ENCODE measurements at regions not wholly inside any gene's neighbourhood (a gene's known extent, or its start where the extent isn't known, plus 50 kb on each side); places are given as distances from the start of the nearest gene placed in this dataset.

DNA sequence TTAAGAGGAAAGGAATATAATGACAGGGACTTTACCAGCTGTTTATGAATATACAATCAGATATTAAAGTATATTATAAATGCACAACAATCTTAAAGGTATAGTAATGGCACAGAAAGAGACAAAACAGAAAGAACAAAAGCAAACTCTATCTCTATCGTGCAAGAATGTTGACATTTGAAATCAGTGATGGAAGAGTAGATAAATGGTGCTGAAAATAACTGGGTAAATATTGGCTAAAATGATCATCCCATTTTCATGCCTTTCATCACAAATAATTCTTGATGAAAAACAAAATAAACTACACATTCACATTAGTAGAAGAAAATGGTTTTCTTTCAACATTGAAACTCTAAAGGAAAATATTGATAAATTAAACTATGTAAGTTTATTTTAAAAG lies 495.9 kb downstream of the IRS1 start:
- H3K4ac ChIP-seq (ENCODE audit: low read depth, low read length), result no peak overlapping the region
- H3K56ac ChIP-seq (ENCODE audit: insufficient read length, low read depth, low read length), result no peak overlapping the region
- no peak overlapping the region for H4K5ac ChIP-seq (ENCODE audit: insufficient read length, low read depth, low read length)
- H4K91ac ChIP-seq (ENCODE audit: insufficient read length, low read depth, low read length), result no peak overlapping the region
- no peak overlapping the region for H2BK5ac ChIP-seq (ENCODE audit: insufficient read length, low read length)
- no peak overlapping the region for H3K9ac ChIP-seq (ENCODE audit: extremely low read depth, insufficient read length, low read length)
- H3K27me3 Mint-ChIP-seq (ENCODE audit: low read depth), result no peaks in the 10 kb centered on the region
- no peak overlapping the region for H3K4me2 ChIP-seq (ENCODE audit: insufficient read depth, insufficient read length, low read length)
- H2BK20ac ChIP-seq (ENCODE audit: low read depth, low read length, poor library complexity, severe bottlenecking), result no peak overlapping the region
- no peaks in the 10 kb centered on the region for H3K9me3 ChIP-seq (ENCODE audit: control insufficient read depth, low read depth, low read length)
- H3K27me3 ChIP-seq (ENCODE audit: insufficient read depth, low read length), result no peaks in the 10 kb centered on the region
- H3K9me3 Mint-ChIP-seq, result no peaks in the 10 kb centered on the region
- H3K79me2 ChIP-seq (ENCODE audit: insufficient read depth, low read length), result peaks cover 2% of the 10 kb centered on the region; the same call in 1 of the 2 replicates
- TF ChIP-seq, protein P1, sequence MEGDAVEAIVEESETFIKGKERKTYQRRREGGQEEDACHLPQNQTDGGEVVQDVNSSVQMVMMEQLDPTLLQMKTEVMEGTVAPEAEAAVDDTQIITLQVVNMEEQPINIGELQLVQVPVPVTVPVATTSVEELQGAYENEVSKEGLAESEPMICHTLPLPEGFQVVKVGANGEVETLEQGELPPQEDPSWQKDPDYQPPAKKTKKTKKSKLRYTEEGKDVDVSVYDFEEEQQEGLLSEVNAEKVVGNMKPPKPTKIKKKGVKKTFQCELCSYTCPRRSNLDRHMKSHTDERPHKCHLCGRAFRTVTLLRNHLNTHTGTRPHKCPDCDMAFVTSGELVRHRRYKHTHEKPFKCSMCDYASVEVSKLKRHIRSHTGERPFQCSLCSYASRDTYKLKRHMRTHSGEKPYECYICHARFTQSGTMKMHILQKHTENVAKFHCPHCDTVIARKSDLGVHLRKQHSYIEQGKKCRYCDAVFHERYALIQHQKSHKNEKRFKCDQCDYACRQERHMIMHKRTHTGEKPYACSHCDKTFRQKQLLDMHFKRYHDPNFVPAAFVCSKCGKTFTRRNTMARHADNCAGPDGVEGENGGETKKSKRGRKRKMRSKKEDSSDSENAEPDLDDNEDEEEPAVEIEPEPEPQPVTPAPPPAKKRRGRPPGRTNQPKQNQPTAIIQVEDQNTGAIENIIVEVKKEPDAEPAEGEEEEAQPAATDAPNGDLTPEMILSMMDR (conservative IDR thresholded peaks at IDR 0.05), result no peak
- no CpG with 5 or more reads among the region's 1 CpG for WGBS (ENCODE audit: extremely low coverage, insufficient read length, low lambda C conversion rate)
- no peak overlapping the region for H3K27ac Mint-ChIP-seq
- H3K4me1 Mint-ChIP-seq, result no peaks in the 10 kb centered on the region
- H3K79me1 ChIP-seq (ENCODE audit: insufficient read depth, low read depth, low read length, poor library complexity, severe bottlenecking), result no peaks in the 10 kb centered on the region
- H3K23ac ChIP-seq (ENCODE audit: insufficient read length, low read depth, low read length), result no peak overlapping the region
- no peaks in the 10 kb centered on the region for H4K20me1 ChIP-seq (ENCODE audit: control insufficient read depth, insufficient read depth, insufficient read length)
- no peak overlapping the region for H4K8ac ChIP-seq (replicated peaks; ENCODE audit: insufficient read length, low read depth, low read length)
- H3K27ac ChIP-seq (ENCODE audit: insufficient read length, low read depth, low read length), result no peak overlapping the region
- H2AFZ ChIP-seq (ENCODE audit: low read length), result no peak overlapping the region
- H3K14ac ChIP-seq (ENCODE audit: insufficient read depth, low read length), result no peak overlapping the region
- no peak overlapping the region for H2BK120ac ChIP-seq (ENCODE audit: low read depth, low read length, poor library complexity, severe bottlenecking)
- no peak overlapping the region for H2BK15ac ChIP-seq (ENCODE audit: low read depth, low read length)
- no peak overlapping the region for H3K4me3 Mint-ChIP-seq
- no peak overlapping the region for H2BK12ac ChIP-seq (ENCODE audit: insufficient read length, low read depth, low read length)
- H3K18ac ChIP-seq (ENCODE audit: insufficient read length, low read depth, low read length), result no peak overlapping the region
- H2AK5ac ChIP-seq (ENCODE audit: insufficient read length, low read length), result no peak overlapping the region
- H3T11ph ChIP-seq (ENCODE audit: low read length), result no peak overlapping the region
- no peaks in the 10 kb centered on the region for H3K36me3 Mint-ChIP-seq (ENCODE audit: insufficient read depth in 1 of 3, low read depth in 3 of 3)
- no peak for DNase-seq
- H3K23me2 ChIP-seq (ENCODE audit: insufficient read length, low read depth, low read length, poor library complexity, severe bottlenecking), result no peaks in the 10 kb centered on the region
- no peaks in the 10 kb centered on the region for H3K4me1 ChIP-seq (ENCODE audit: insufficient read depth, low read length)

Data from H9 (cell line).